C4-2B (cell line): ENCODE measurements at regions not wholly inside any gene's neighbourhood (a gene's known extent, or its start where the extent isn't known, plus 50 kb on each side); places are given as distances from the start of the nearest gene placed in this dataset.

Experiments used
- H3K27ac ChIP-seq: fragments of 450-650 bp; 2 replicates; pipeline ENCODE4 v1.5.1; 2017
- ZFX ChIP-seq: fragments of 450-650 bp; IDR thresholded peaks from 2 replicates; pipeline ENCODE4 v1.6.1; 2017
- TF ChIP-seq, protein P1 (sequence below): fragments of 450-650 bp; conservative IDR thresholded peaks from 2 replicates; pipeline ENCODE4 v1.5.1; 2017; ENCODE audit warnings: mild to moderate bottlenecking

GRCh38 chr5:29122306-29122705 lies 2071.2 kb upstream of the CDH6 start:
- no peak overlapping the region for H3K27ac ChIP-seq
- TF ChIP-seq, protein P1, sequence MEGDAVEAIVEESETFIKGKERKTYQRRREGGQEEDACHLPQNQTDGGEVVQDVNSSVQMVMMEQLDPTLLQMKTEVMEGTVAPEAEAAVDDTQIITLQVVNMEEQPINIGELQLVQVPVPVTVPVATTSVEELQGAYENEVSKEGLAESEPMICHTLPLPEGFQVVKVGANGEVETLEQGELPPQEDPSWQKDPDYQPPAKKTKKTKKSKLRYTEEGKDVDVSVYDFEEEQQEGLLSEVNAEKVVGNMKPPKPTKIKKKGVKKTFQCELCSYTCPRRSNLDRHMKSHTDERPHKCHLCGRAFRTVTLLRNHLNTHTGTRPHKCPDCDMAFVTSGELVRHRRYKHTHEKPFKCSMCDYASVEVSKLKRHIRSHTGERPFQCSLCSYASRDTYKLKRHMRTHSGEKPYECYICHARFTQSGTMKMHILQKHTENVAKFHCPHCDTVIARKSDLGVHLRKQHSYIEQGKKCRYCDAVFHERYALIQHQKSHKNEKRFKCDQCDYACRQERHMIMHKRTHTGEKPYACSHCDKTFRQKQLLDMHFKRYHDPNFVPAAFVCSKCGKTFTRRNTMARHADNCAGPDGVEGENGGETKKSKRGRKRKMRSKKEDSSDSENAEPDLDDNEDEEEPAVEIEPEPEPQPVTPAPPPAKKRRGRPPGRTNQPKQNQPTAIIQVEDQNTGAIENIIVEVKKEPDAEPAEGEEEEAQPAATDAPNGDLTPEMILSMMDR: no peak
- no peak for TF ChIP-seq ZFX

DNA sequence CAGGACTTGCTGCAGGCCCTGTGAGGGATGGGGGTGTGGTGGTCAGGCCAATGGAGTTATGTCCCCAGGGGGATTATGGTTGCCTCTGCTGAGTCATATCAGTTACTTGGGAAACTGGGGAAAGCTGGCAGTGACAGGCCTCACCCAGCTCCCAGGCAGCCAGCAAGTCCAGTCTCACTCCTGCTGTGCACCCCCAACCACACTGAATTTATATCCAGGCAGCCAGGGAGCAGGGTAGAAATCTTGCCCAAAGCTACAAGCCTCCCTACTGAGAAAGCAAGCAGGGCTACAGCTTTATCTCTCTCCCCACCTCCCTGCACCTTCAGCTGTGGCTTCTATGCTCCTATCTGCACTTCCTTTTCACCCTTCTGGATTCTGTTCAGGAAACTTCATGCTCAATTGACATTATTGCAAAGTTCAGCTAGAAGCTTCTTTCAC lies 2076.0 kb upstream of the CDH9 start:
- TF ChIP-seq, protein P1: no peak
- TF ChIP-seq ZFX: no peak
- no peak overlapping the region for H3K27ac ChIP-seq

GRCh38 chr5:29113516-29113915 lies 2075.1 kb upstream of the CDH9 start:
- TF ChIP-seq, protein P1: no peak
- no peak for TF ChIP-seq ZFX
- H3K27ac ChIP-seq: no peak overlapping the region

- H3K27ac ChIP-seq: no peak overlapping the region
- TF ChIP-seq, protein P1: no peak
- no peak for TF ChIP-seq ZFX
Observed at GRCh38 chr5:29099585-29099984, 2061.2 kb upstream of the CDH9 start.

GRCh38 chr5:29089591-29090130 lies 2051.3 kb upstream of the CDH9 start:
- TF ChIP-seq ZFX: no peak
- TF ChIP-seq, protein P1: no peak
- no peak overlapping the region for H3K27ac ChIP-seq

DNA sequence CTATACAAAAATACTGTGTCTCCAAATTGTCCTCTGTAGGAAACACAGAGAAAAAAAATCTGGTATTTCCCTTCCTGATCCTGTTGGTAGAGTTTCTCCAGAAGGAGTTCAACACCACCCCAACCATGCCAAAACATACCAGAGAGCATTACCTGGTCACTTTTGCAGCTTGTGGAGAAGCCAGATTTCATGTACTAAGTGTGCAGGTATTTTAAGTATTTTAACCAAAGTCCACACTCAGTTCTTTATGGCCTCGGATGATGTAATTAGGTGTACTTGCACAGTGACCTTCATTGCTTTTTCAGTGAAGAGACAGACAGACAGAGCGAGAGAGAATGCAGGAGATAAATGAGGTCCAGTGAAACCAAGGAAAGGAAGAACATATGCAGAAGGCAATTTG lies 2046.8 kb upstream of the CDH9 start:
- no peak for TF ChIP-seq ZFX
- TF ChIP-seq, protein P1: no peak
- H3K27ac ChIP-seq: no peak overlapping the region

DNA sequence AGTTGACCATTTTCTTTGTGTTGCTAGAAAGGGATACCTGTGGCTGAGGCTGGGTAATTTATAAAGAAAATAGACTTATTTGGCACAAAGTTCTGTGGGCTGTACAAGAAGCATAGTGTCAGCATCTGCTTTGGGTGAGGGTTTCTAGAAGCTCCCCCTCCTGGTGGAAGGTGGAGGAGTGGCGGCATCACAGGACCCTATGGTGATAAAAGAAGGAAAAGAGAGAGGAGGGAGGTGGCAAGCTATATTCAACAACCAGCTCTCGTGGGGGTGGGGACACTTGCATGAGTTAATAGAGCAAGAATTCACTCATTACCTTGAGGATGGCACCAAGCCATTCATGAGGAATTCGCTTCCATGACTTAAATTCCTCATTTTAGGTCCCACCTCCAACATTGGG lies 2041.4 kb upstream of the CDH9 start:
- no peak for TF ChIP-seq ZFX
- TF ChIP-seq, protein P1: peak; percentile 41
- H3K27ac ChIP-seq: no peak overlapping the region
